Ovary (tissue), 3 donors: ENCODE measurements at regions not wholly inside any gene's neighbourhood (a gene's known extent, or its start where the extent isn't known, plus 50 kb on each side); places are given as distances from the start of the nearest gene placed in this dataset.

ENCODE experiments used
- EP300 ChIP-seq: sonication (generic); formaldehyde crosslinking; IDR thresholded peaks from one replicate; pipeline ENCODE4 v1.6.1; 2017; ENCODE audit warnings: antibody characterized with exemption
- POLR2A ChIP-seq: fragments of 450-650 bp; IDR thresholded peaks from one replicate; pipeline ENCODE4 v1.6.1; 2017; ENCODE audit warnings: antibody characterized with exemption, mild to moderate bottlenecking, moderate library complexity
- TF ChIP-seq, protein P1 (sequence below), 3 donors: fragments of 450-650 bp in 2 of 3; fragments of 200-600 bp in 1 of 3; IDR thresholded peaks; one replicate each; pipeline versions ENCODE4 v1.5.1 to v1.8.0; 2016 to 2022; ENCODE audit warnings: antibody characterized with exemption in 3 of 3, mild to moderate bottlenecking in 1 of 3
- donor health status: DM: no; HTN: no; CAD: no.

DNA sequence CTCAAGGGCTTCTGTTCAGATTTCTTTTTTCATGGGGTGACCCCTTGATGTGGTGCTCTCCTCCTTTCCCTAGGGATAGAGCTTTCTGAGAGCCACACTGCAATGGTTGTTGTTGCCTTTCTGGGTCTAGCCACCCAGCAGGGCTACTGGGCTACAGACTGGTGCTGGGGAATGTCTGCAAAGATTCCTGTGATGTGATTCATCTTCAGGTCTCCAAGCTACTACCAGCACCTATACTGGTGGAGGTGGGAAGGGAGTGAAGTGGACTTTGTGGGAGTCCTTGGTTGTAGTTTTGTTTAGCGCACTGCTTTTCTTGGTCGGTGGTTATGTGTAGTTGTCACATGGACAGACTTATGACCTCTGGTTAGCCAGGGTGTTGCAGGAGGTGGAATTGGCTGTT is 392.3 kb upstream of the CNTN6 start:
- TF ChIP-seq, protein P1, sequence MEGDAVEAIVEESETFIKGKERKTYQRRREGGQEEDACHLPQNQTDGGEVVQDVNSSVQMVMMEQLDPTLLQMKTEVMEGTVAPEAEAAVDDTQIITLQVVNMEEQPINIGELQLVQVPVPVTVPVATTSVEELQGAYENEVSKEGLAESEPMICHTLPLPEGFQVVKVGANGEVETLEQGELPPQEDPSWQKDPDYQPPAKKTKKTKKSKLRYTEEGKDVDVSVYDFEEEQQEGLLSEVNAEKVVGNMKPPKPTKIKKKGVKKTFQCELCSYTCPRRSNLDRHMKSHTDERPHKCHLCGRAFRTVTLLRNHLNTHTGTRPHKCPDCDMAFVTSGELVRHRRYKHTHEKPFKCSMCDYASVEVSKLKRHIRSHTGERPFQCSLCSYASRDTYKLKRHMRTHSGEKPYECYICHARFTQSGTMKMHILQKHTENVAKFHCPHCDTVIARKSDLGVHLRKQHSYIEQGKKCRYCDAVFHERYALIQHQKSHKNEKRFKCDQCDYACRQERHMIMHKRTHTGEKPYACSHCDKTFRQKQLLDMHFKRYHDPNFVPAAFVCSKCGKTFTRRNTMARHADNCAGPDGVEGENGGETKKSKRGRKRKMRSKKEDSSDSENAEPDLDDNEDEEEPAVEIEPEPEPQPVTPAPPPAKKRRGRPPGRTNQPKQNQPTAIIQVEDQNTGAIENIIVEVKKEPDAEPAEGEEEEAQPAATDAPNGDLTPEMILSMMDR (IDR thresholded peaks at IDR 0.05): no peak
- TF ChIP-seq EP300 (no peak), POLR2A (no peak)
